ENCODE measurements at regions not wholly inside any gene's neighbourhood (a gene's known extent, or its start where the extent isn't known, plus 50 kb on each side); places are given as distances from the start of the nearest gene placed in this dataset.

DNA sequence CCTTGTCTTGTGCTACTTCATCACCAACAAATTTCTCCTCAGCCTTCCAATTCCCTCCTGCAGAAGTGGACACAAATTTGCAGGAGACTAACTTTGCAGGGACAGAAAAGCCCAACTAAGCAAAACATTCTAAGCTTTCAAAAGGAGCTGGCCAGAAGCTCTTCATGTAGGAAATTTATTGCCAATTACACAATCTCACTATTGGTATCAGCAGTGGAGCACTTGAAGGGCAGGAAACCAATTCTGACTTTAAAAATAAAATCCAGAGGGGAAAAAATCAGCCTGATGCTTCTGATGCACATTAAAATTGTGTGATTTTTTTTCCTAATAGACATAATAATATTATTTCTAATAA, 193.3 kb downstream of the LY86 start:
- Mint-ChIP-seq H3K36me3 (ENCODE audit: insufficient read depth, unreplicated experiment) (no peaks in the 10 kb centered on the region), H3K9me3 (ENCODE audit: low read depth, unreplicated experiment) (peaks cover 1% of the 10 kb centered on the region), H3K4me3 (ENCODE audit: low read depth, unreplicated experiment) (no peak overlapping the region), H3K27me3 (ENCODE audit: unreplicated experiment) (no peaks in the 10 kb centered on the region), H3K4me1 (ENCODE audit: low read depth, unreplicated experiment) (no peaks in the 10 kb centered on the region), H3K27ac (ENCODE audit: unreplicated experiment) (no peak overlapping the region)
- TF ChIP-seq, protein P1, sequence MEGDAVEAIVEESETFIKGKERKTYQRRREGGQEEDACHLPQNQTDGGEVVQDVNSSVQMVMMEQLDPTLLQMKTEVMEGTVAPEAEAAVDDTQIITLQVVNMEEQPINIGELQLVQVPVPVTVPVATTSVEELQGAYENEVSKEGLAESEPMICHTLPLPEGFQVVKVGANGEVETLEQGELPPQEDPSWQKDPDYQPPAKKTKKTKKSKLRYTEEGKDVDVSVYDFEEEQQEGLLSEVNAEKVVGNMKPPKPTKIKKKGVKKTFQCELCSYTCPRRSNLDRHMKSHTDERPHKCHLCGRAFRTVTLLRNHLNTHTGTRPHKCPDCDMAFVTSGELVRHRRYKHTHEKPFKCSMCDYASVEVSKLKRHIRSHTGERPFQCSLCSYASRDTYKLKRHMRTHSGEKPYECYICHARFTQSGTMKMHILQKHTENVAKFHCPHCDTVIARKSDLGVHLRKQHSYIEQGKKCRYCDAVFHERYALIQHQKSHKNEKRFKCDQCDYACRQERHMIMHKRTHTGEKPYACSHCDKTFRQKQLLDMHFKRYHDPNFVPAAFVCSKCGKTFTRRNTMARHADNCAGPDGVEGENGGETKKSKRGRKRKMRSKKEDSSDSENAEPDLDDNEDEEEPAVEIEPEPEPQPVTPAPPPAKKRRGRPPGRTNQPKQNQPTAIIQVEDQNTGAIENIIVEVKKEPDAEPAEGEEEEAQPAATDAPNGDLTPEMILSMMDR (IDR thresholded peaks at IDR 0.05; ENCODE audit: unreplicated experiment), result no peak
- no peak for DNase-seq
- BruUV-seq (replicated peaks), result no TSS peak
- intact Hi-C loops (cut with micrococcal nuclease; ENCODE audit: unreplicated experiment), result no loop called here
- CTCF ChIA-PET, result interaction anchor here (0.5 to 0.8 kb wide), 2 partner anchors 11 to 305 kb away, joined by 3 to 5 read pairs; no protein-coding TSS in a partner anchor

- H3K36me3 Mint-ChIP-seq (ENCODE audit: insufficient read depth, unreplicated experiment), result no peaks in the 10 kb centered on the region
- intact Hi-C loops (cut with micrococcal nuclease; ENCODE audit: unreplicated experiment), result no loop called here
- no peak overlapping the region for H3K4me3 Mint-ChIP-seq (ENCODE audit: low read depth, unreplicated experiment)
Measured at GRCh38 chr6:6783721-6784120, 195.2 kb downstream of the LY86 start.

GRCh38 chr6:6784514-6785162, 196.1 kb downstream of the LY86 start:
- Mint-ChIP-seq H3K4me1 (ENCODE audit: low read depth, unreplicated experiment) (no peaks in the 10 kb centered on the region), H3K36me3 (ENCODE audit: insufficient read depth, unreplicated experiment) (no peaks in the 10 kb centered on the region), H3K4me3 (ENCODE audit: low read depth, unreplicated experiment) (no peak overlapping the region), H3K27ac (ENCODE audit: unreplicated experiment) (no peak overlapping the region), H3K9me3 (ENCODE audit: low read depth, unreplicated experiment) (no peaks in the 10 kb centered on the region), H3K27me3 (ENCODE audit: unreplicated experiment) (no peaks in the 10 kb centered on the region)
- CTCF ChIA-PET, result no interaction called here
- TF ChIP-seq, protein P1 (IDR thresholded peaks at IDR 0.05; ENCODE audit: unreplicated experiment), result no peak
- DNase-seq, result no peak
- intact Hi-C loops (cut with micrococcal nuclease; ENCODE audit: unreplicated experiment), result no loop called here
- no TSS peak for BruUV-seq (replicated peaks)

More at GRCh38 chr6:6783721-6784120, 195.2 kb downstream of the LY86 start:
- no peak overlapping the region for H3K27ac Mint-ChIP-seq (ENCODE audit: unreplicated experiment)
- TF ChIP-seq, protein P1 (IDR thresholded peaks at IDR 0.05; ENCODE audit: unreplicated experiment), result no peak
- no peaks in the 10 kb centered on the region for H3K27me3 Mint-ChIP-seq (ENCODE audit: unreplicated experiment)
- CTCF ChIA-PET, result interaction anchor here (0.6 kb wide), 1 partner anchor 144 kb away, joined by 3 read pairs; no protein-coding TSS in a partner anchor
- H3K9me3 Mint-ChIP-seq (ENCODE audit: low read depth, unreplicated experiment), result no peaks in the 10 kb centered on the region
- H3K4me1 Mint-ChIP-seq (ENCODE audit: low read depth, unreplicated experiment), result no peaks in the 10 kb centered on the region
- BruUV-seq (replicated peaks), result no TSS peak
- DNase-seq, result no peak

DNA sequence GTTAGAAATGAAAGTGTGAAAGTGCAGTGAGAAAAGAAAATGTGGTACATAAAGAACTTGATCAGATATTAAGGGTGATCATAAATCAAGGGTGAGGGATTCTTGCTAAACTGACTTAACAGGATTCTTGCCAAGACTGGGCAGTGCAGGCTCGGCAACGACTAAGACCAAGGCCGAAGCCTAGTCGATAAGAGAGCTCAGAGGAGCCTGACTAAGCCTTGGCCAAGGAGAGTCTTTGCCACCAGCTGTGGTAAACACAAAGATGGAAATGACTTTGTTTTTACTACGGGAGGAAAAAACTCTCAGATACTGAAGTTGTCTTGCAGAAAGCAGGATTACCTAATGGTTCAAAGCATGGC, 196.6 kb downstream of the LY86 start:
- intact Hi-C loops (cut with micrococcal nuclease; ENCODE audit: unreplicated experiment), result no loop called here
- TF ChIP-seq, protein P1 (IDR thresholded peaks at IDR 0.05; ENCODE audit: unreplicated experiment), result no peak
- Mint-ChIP-seq H3K9me3 (ENCODE audit: low read depth, unreplicated experiment) (no peaks in the 10 kb centered on the region), H3K27ac (ENCODE audit: unreplicated experiment) (no peak overlapping the region), H3K4me3 (ENCODE audit: low read depth, unreplicated experiment) (no peak overlapping the region), H3K4me1 (ENCODE audit: low read depth, unreplicated experiment) (no peaks in the 10 kb centered on the region), H3K27me3 (ENCODE audit: unreplicated experiment) (no peaks in the 10 kb centered on the region), H3K36me3 (ENCODE audit: insufficient read depth, unreplicated experiment) (no peaks in the 10 kb centered on the region)
- DNase-seq, result no peak
- no TSS peak for BruUV-seq (replicated peaks)
- CTCF ChIA-PET, result no interaction called here

All from Calu3 (cell line).